ENCODE measurements at regions not wholly inside any gene's neighbourhood (a gene's known extent, or its start where the extent isn't known, plus 50 kb on each side); places are given as distances from the start of the nearest gene placed in this dataset.
"Not testable (repeated sequence)": the region's sequence is repeated elsewhere in the genome, so short reads cannot be mapped to it uniquely, and the experiment has no call there.

- H3K9me3 ChIP-seq (ENCODE audit: control insufficient read depth, low read length); H3K4me1 ChIP-seq (ENCODE audit: control insufficient read depth, insufficient read depth, low read length); H3K4me3 ChIP-seq (ENCODE audit: low read length); H3K9ac ChIP-seq (ENCODE audit: low read length); H3K36me3 ChIP-seq (ENCODE audit: control insufficient read depth, insufficient read depth, low read length); H3K27me3 ChIP-seq (ENCODE audit: control insufficient read depth, insufficient read depth, low read length): not testable (repeated sequence)
These were observed 109.7 kb downstream of the CDRT15L2 start for GRCh38 chr17:20689170-20689749.

GRCh38 chr17:20692706-20693105 is 113.2 kb downstream of the CDRT15L2 start:
- H3K9ac ChIP-seq (ENCODE audit: low read length); H3K36me3 ChIP-seq (ENCODE audit: control insufficient read depth, insufficient read depth, low read length); H3K4me1 ChIP-seq (ENCODE audit: control insufficient read depth, insufficient read depth, low read length); H3K9me3 ChIP-seq (ENCODE audit: control insufficient read depth, low read length); H3K27me3 ChIP-seq (ENCODE audit: control insufficient read depth, insufficient read depth, low read length); H3K4me3 ChIP-seq (ENCODE audit: low read length): not testable (repeated sequence)

GRCh38 chr17:20695871-20696270 is 116.3 kb downstream of the CDRT15L2 start:
- H3K4me3 ChIP-seq (ENCODE audit: low read length); H3K9ac ChIP-seq (ENCODE audit: low read length); H3K36me3 ChIP-seq (ENCODE audit: control insufficient read depth, insufficient read depth, low read length); H3K27me3 ChIP-seq (ENCODE audit: control insufficient read depth, insufficient read depth, low read length); H3K4me1 ChIP-seq (ENCODE audit: control insufficient read depth, insufficient read depth, low read length); H3K9me3 ChIP-seq (ENCODE audit: control insufficient read depth, low read length): not testable (repeated sequence)

DNA sequence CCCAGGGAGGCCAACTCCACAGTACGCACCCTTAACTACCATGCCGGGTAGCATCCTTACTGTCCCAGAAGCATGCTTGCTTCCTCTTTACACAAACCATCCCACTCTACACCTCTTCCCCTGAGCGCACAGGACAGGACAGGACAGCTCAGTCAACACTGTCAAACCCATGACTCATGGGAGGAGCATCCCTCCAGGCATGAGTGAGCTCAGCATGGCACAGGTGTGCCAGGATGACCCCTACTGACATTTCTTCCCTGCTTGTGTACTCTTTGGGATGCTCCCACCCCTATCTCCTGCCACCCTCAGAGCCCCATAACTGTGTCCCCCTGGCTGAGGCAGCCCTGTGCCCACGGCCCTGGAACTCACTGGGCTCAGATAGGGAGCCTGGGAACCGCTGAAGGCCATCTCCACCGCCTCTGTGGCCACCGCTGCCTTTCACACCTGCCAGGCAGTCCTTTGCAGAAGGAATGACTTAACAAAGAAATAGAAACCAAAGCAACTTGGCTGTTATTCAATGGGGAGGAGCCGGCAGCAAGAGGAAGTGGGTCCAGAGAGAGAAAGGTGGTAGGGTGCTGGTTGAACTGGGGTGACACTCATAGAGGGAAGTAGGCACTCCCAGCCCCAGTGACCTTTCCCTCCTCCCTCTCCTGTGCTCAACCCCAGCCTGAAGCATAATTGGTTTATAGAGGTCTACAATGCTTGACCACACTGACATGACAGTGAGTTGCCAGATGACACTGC is 119.1 kb downstream of the CDRT15L2 start:
- not testable (repeated sequence) for H3K27me3 ChIP-seq (ENCODE audit: control insufficient read depth, insufficient read depth, low read length); H3K36me3 ChIP-seq (ENCODE audit: control insufficient read depth, insufficient read depth, low read length); H3K9me3 ChIP-seq (ENCODE audit: control insufficient read depth, low read length); H3K9ac ChIP-seq (ENCODE audit: low read length); H3K4me1 ChIP-seq (ENCODE audit: control insufficient read depth, insufficient read depth, low read length); H3K4me3 ChIP-seq (ENCODE audit: low read length)

GRCh38 chr17:20700528-20700927 is 121.0 kb downstream of the CDRT15L2 start:
- not testable (repeated sequence) for H3K4me3 ChIP-seq (ENCODE audit: low read length); H3K9me3 ChIP-seq (ENCODE audit: control insufficient read depth, low read length); H3K4me1 ChIP-seq (ENCODE audit: control insufficient read depth, insufficient read depth, low read length); H3K9ac ChIP-seq (ENCODE audit: low read length); H3K27me3 ChIP-seq (ENCODE audit: control insufficient read depth, insufficient read depth, low read length); H3K36me3 ChIP-seq (ENCODE audit: control insufficient read depth, insufficient read depth, low read length)

DNA sequence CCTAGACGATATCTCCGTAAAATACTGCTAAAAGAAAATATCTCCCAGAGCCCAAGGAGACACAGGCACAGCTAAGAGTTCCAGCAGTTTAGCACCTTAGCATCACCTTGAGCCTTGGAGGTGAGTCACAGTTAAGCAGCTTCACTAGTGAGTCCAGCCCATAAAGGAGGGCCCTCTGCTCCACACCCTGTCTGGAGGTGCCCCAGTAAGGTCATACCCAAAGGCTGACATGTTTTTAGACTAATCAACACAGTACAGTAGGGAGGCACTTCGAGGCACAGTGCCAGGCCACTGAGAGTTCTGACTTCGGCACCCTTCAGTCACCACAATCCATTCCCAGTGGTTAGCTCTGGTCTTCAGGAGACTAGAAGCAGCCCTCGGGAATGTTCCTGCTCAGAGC is 121.8 kb downstream of the CDRT15L2 start:
- not testable (repeated sequence) for H3K4me3 ChIP-seq (ENCODE audit: low read length); H3K36me3 ChIP-seq (ENCODE audit: control insufficient read depth, insufficient read depth, low read length); H3K9ac ChIP-seq (ENCODE audit: low read length); H3K4me1 ChIP-seq (ENCODE audit: control insufficient read depth, insufficient read depth, low read length); H3K9me3 ChIP-seq (ENCODE audit: control insufficient read depth, low read length); H3K27me3 ChIP-seq (ENCODE audit: control insufficient read depth, insufficient read depth, low read length)

DNA sequence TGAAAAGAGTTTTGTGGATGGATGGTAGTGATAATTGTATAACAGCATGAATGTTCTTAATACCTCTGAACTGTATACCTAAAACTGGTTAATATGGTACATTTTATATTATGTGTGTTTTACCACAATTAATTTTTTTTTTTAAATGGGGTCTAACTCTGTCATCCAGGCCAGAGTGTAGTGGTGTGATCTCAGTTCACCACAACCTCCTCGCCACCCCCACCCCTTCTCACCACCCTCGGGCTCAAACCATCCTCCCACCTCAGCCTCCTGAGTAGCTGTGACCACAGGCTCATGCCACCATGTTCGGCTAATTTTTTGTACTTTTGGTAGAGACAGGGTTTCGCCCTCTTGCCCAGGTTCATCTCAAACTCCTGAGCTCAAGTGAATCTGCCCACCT is 123.2 kb downstream of the CDRT15L2 start:
- Histone ChIP-seq H3K9me3 (ENCODE audit: control insufficient read depth, low read length) (no peaks in the 10 kb centered on the region), H3K4me1 (ENCODE audit: control insufficient read depth, insufficient read depth, low read length) (no peaks in the 10 kb centered on the region), H3K9ac (ENCODE audit: low read length) (no peak overlapping the region), H3K4me3 (ENCODE audit: low read length) (no peak overlapping the region), H3K36me3 (ENCODE audit: control insufficient read depth, insufficient read depth, low read length) (no peaks in the 10 kb centered on the region), H3K27me3 (ENCODE audit: control insufficient read depth, insufficient read depth, low read length) (no peaks in the 10 kb centered on the region)

GRCh38 chr17:20703781-20704180 is 124.3 kb downstream of the CDRT15L2 start:
- no peaks in the 10 kb centered on the region for H3K4me1 ChIP-seq (ENCODE audit: control insufficient read depth, insufficient read depth, low read length)
- no peaks in the 10 kb centered on the region for H3K9me3 ChIP-seq (ENCODE audit: control insufficient read depth, low read length)
- H3K4me3 ChIP-seq (ENCODE audit: low read length), result no peak overlapping the region
- no peaks in the 10 kb centered on the region for H3K36me3 ChIP-seq (ENCODE audit: control insufficient read depth, insufficient read depth, low read length)
- H3K9ac ChIP-seq (ENCODE audit: low read length), result no peak overlapping the region
- H3K27me3 ChIP-seq (ENCODE audit: control insufficient read depth, insufficient read depth, low read length), result no peaks in the 10 kb centered on the region

DNA sequence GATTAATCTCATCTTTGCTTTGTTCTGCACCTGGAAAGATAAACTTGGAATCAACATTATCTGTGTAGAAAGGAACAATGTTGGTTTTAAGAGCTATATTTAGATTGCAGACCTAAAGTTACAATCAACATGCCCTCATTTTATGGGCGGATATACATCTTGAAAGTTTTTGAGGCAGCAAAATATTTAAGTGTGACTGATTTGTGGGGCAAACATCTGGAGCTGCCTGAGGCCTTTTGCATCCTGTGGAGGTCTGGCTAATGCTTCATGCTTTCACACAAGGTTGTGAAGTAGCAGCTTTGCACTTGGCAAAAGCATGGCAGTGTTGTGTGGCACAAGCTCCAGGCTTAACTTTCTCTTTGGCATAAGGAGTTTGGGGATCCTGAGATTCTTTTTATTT is 125.7 kb downstream of the CDRT15L2 start:
- not testable (repeated sequence) for H3K9me3 ChIP-seq (ENCODE audit: control insufficient read depth, low read length); H3K27me3 ChIP-seq (ENCODE audit: control insufficient read depth, insufficient read depth, low read length); H3K36me3 ChIP-seq (ENCODE audit: control insufficient read depth, insufficient read depth, low read length); H3K4me3 ChIP-seq (ENCODE audit: low read length); H3K9ac ChIP-seq (ENCODE audit: low read length); H3K4me1 ChIP-seq (ENCODE audit: control insufficient read depth, insufficient read depth, low read length)

GRCh38 chr17:20706751-20707373 is 127.3 kb downstream of the CDRT15L2 start:
- H3K9me3 ChIP-seq (ENCODE audit: control insufficient read depth, low read length), result no peaks in the 10 kb centered on the region
- no peak overlapping the region for H3K9ac ChIP-seq (ENCODE audit: low read length)
- no peaks in the 10 kb centered on the region for H3K4me1 ChIP-seq (ENCODE audit: control insufficient read depth, insufficient read depth, low read length)
- H3K27me3 ChIP-seq (ENCODE audit: control insufficient read depth, insufficient read depth, low read length), result no peaks in the 10 kb centered on the region
- no peak overlapping the region for H3K4me3 ChIP-seq (ENCODE audit: low read length)
- H3K36me3 ChIP-seq (ENCODE audit: control insufficient read depth, insufficient read depth, low read length), result no peaks in the 10 kb centered on the region

GRCh38 chr17:20708821-20709220 is 129.3 kb downstream of the CDRT15L2 start:
- H3K4me3 ChIP-seq (ENCODE audit: low read length); H3K9me3 ChIP-seq (ENCODE audit: control insufficient read depth, low read length); H3K27me3 ChIP-seq (ENCODE audit: control insufficient read depth, insufficient read depth, low read length); H3K4me1 ChIP-seq (ENCODE audit: control insufficient read depth, insufficient read depth, low read length); H3K9ac ChIP-seq (ENCODE audit: low read length); H3K36me3 ChIP-seq (ENCODE audit: control insufficient read depth, insufficient read depth, low read length): not testable (repeated sequence)

DNA sequence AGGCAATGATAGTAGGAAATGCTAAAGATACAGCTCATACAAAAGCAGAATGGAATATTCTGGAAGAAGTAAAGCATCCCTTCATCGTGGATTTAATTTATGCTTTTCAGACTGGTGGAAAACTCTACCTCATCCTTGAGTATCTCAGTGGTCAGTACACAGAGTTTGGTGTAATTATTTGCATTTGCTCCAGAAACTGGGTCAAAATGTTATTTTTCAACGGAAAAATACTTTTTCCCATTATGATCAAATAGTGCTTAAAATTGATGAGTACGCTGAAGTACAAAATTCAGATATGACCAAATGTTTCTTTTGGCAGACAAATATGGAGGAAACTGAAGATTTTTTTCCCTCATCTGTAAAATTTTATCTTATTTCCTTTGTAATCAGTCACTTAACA is 137.0 kb downstream of the CDRT15L2 start:
- not testable (repeated sequence) for H3K9me3 ChIP-seq (ENCODE audit: control insufficient read depth, low read length); H3K9ac ChIP-seq (ENCODE audit: low read length); H3K4me3 ChIP-seq (ENCODE audit: low read length); H3K27me3 ChIP-seq (ENCODE audit: control insufficient read depth, insufficient read depth, low read length); H3K36me3 ChIP-seq (ENCODE audit: control insufficient read depth, insufficient read depth, low read length); H3K4me1 ChIP-seq (ENCODE audit: control insufficient read depth, insufficient read depth, low read length)
